Kasumi-1 (cell line): ENCODE measurements at regions not wholly inside any gene's neighbourhood (a gene's known extent, or its start where the extent isn't known, plus 50 kb on each side); places are given as distances from the start of the nearest gene placed in this dataset.
A peak's percentile ranks its signal among the peaks of the same experiment; 100 is the strongest.

Experiments used
- DNase-seq, 2 experiments: peaks; one replicate each; lab custom pipeline; 2025; lab: John Stamatoyannopoulos, UW

- no peak for DNase-seq
These were observed 1850.9 kb upstream of the NUDT12 start for GRCh38 chr5:105413406-105413990.

GRCh38 chr5:105409695-105410094 lies 1847.1 kb upstream of the NUDT12 start:
- DNase-seq = no peak

- no peak for DNase-seq
These were observed 1844.6 kb upstream of the NUDT12 start for GRCh38 chr5:105407200-105407599.

- DNase-seq = no peak
These were observed 1835.2 kb upstream of the NUDT12 start for GRCh38 chr5:105397749-105398148.

GRCh38 chr5:105392710-105393149 lies 1830.1 kb upstream of the NUDT12 start:
- DNase-seq = no peak

- no peak for DNase-seq
These were observed 1829.6 kb upstream of the NUDT12 start for GRCh38 chr5:105392122-105392709.

- DNase-seq = no peak
These were observed 1817.5 kb upstream of the NUDT12 start for GRCh38 chr5:105380126-105380525.

- no peak for DNase-seq
These were observed 1808.6 kb upstream of the NUDT12 start for GRCh38 chr5:105371169-105371568.

GRCh38 chr5:105350486-105351140 lies 1788.0 kb upstream of the NUDT12 start:
- DNase-seq = no peak

- DNase-seq = no peak
These were observed 1769.0 kb upstream of the NUDT12 start for GRCh38 chr5:105331558-105331957.

- DNase-seq = no peak
These were observed 1767.6 kb upstream of the NUDT12 start for GRCh38 chr5:105330185-105330584.

- no peak for DNase-seq
These were observed 1742.3 kb upstream of the NUDT12 start for GRCh38 chr5:105304859-105305258.

GRCh38 chr5:105288946-105289345 lies 1726.4 kb upstream of the NUDT12 start:
- no peak for DNase-seq

- DNase-seq = no peak
These were observed 1720.5 kb upstream of the NUDT12 start for GRCh38 chr5:105283134-105283533.

- no peak for DNase-seq
These were observed 1711.5 kb upstream of the NUDT12 start for GRCh38 chr5:105274079-105274478.

GRCh38 chr5:105263515-105263914 lies 1700.9 kb upstream of the NUDT12 start:
- no peak for DNase-seq

- no peak for DNase-seq
These were observed 1697.1 kb upstream of the NUDT12 start for GRCh38 chr5:105259581-105260217.

GRCh38 chr5:105238561-105238960 lies 1676.0 kb upstream of the NUDT12 start:
- DNase-seq = no peak

- DNase-seq = peak; percentile 9 to 17
These were observed 1668.0 kb upstream of the NUDT12 start for GRCh38 chr5:105230516-105231157.

GRCh38 chr5:105218018-105218417 lies 1655.4 kb upstream of the NUDT12 start:
- DNase-seq = no peak

GRCh38 chr5:105213078-105213477 lies 1650.5 kb upstream of the NUDT12 start:
- no peak for DNase-seq

GRCh38 chr5:105207066-105207465 lies 1644.5 kb upstream of the NUDT12 start:
- DNase-seq = peak in 1 of 2 experiments; percentile 1

GRCh38 chr5:105197531-105197930 lies 1634.9 kb upstream of the NUDT12 start:
- DNase-seq = no peak
